SK-N-MC (cell line): ENCODE measurements at regions not wholly inside any gene's neighbourhood (a gene's known extent, or its start where the extent isn't known, plus 50 kb on each side); places are given as distances from the start of the nearest gene placed in this dataset.

Experiments
- DNase-seq: peaks from one replicate; pipeline ENCODE4 v3.0.0-alpha.2; 2011; ENCODE audit warnings: low read depth, low spot score
- H3K27ac ChIP-seq: fragments of 200-600 bp; sonication (generic); 2 replicates; pipeline ENCODE4 v1.5.1; 2016; ENCODE audit warnings: mixed run types
- H3K36me3 ChIP-seq: fragments of 200-600 bp; sonication (generic); 2 replicates; pipeline ENCODE4 v1.6.1; 2017; ENCODE audit warnings: antibody characterized with exemption, low read length, mixed read lengths; ENCODE audit not compliant: insufficient read depth
- H3K4me3 ChIP-seq: fragments of 200-600 bp; sonication (generic); 2 replicates; pipeline ENCODE4 v1.5.1; 2016
- H3K9ac ChIP-seq: fragments of 200-600 bp; sonication (generic); 2 replicates; pipeline ENCODE4 v1.8.0; 2017; ENCODE audit warnings: mixed run types, mixed read lengths; ENCODE audit not compliant: insufficient read length
- H3K9me3 ChIP-seq: fragments of 200-600 bp; sonication (generic); 2 replicates; pipeline ENCODE4 v1.6.1; 2017; ENCODE audit warnings: low read depth, mild to moderate bottlenecking, antibody characterized with exemption, low read length, moderate library complexity, mixed read lengths
- EZH2 ChIP-seq: fragments of 200-600 bp; sonication (generic); IDR thresholded peaks from one replicate; pipeline ENCODE4 v1.6.1; 2017; ENCODE audit warnings: antibody characterized with exemption
- FOXP2 ChIP-seq: optimal IDR thresholded peaks from 2 replicates; pipeline ENCODE3; 2011; ENCODE audit warnings: mild to moderate bottlenecking, moderate library complexity; ENCODE audit not compliant: insufficient read depth; ENCODE audit errors: extremely low read length, control extremely low read depth
- POLR2AphosphoS5 ChIP-seq: IDR thresholded peaks from 2 replicates; pipeline ENCODE4 v1.6.1; 2012; ENCODE audit warnings: mild to moderate bottlenecking, low read depth, low read length, borderline replicate concordance

DNA sequence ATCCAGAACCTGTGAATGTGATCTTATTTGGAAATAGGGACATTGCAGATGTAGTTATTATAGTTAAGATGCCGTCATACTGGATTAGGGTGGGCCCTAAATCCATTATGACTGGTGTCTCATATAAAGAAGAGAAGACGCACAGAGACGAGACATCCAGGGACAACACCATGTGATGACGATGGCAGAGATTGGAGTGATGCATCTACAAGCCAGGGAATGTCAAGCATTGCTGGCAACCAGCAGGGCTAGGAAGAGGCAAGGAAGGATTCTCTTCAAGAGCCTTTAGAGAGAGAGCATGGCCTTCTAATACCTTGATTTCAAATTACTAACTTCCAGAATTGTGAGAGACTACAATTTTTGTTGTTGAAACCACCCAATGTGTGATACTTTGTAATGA lies 345.8 kb downstream of the PTEN start:
- Histone ChIP-seq H3K27ac (no peak overlapping the region), H3K9me3 (no peaks in the 10 kb centered on the region), H3K9ac (no peak overlapping the region), H3K4me3 (no peak overlapping the region), H3K36me3 (no peaks in the 10 kb centered on the region)
- no peak for DNase-seq
- TF ChIP-seq POLR2AphosphoS5: no peak
- TF ChIP-seq FOXP2: no peak
- TF ChIP-seq EZH2: no peak

DNA sequence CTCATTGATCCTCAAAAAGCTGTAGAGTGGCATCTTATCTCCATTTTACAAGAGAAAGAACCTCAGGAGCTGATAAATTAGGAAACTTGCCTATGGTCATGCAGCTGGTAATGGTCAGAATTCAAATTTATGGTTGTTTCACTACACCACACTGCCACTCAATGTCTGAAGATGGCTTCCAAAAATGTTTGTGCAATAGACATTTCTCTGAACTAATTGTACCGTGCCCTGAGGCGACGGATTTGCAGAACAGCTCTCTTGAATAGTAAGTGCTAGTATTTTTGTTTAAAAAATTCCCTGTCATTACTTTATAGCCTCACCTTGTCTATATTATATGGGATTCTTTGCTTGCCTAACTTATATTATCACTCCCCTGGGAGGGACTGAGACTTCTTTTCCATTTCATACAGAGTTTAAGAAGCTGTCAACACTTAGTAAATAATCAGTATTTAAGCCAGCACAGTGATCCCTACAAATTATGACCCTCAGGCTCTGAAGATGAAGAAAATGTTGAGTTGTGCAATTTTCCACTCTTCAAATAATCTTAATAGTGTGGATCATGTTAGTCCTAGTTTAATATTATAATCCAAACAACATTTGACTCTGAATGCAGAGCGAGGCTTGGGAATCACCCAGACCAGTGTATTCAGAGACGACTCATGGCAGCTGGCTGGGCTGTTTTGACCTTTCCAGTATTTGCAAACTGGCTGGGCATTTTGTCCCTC lies 346.6 kb downstream of the PTEN start:
- Histone ChIP-seq H3K9ac (no peak overlapping the region), H3K36me3 (no peaks in the 10 kb centered on the region), H3K27ac (no peak overlapping the region), H3K4me3 (no peak overlapping the region), H3K9me3 (no peaks in the 10 kb centered on the region)
- peak; percentile 40 for DNase-seq
- TF ChIP-seq EZH2 (no peak), FOXP2 (no peak), POLR2AphosphoS5 (no peak)

DNA sequence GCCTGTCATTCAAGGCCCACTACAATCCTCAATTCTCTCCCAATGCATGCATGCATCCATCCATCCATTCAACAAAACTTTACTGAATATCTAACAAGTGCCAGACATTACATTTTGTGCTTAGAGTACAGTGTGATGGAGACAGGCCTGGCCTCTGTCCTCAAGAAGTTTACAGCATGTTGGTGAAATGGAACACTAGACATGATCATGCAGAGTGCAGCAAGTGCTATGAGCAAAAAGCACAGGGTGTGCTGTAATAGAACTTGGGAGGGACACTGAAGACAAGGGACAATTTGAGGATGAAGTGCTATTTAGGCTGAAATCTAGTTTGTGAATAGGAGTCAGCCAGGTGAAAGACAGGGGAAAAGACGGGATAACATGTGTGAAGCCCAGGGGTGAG lies 347.8 kb downstream of the PTEN start:
- no peaks in the 10 kb centered on the region for H3K9me3 ChIP-seq
- H3K27ac ChIP-seq: no peak overlapping the region
- no peak overlapping the region for H3K9ac ChIP-seq
- DNase-seq: no peak
- no peak overlapping the region for H3K4me3 ChIP-seq
- H3K36me3 ChIP-seq: no peaks in the 10 kb centered on the region
- TF ChIP-seq EZH2: no peak

DNA sequence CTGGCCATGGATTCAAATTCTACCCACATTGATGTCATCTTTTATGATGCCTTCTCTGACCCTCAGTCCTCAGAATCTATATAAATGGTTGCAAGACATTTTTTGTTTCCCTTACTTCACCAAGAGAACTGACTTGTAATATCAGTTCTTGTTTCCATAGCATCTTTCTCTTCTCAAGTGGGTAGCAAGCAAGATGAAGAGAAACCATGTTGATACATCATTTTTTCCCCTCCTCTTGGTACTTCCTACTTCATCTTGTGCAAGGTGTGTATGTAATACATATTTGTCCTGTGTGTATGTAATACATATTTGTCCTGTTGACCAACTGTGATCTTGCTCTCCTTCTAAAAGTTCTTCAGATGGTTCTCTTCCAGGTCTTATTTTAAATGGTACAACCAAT lies 348.6 kb downstream of the PTEN start:
- no peaks in the 10 kb centered on the region for H3K36me3 ChIP-seq
- no peak for TF ChIP-seq EZH2
- no peak for TF ChIP-seq POLR2AphosphoS5
- no peak for TF ChIP-seq FOXP2
- no peak overlapping the region for H3K9ac ChIP-seq
- DNase-seq: no peak
- H3K27ac ChIP-seq: no peak overlapping the region
- H3K4me3 ChIP-seq: no peak overlapping the region
- no peaks in the 10 kb centered on the region for H3K9me3 ChIP-seq

DNA sequence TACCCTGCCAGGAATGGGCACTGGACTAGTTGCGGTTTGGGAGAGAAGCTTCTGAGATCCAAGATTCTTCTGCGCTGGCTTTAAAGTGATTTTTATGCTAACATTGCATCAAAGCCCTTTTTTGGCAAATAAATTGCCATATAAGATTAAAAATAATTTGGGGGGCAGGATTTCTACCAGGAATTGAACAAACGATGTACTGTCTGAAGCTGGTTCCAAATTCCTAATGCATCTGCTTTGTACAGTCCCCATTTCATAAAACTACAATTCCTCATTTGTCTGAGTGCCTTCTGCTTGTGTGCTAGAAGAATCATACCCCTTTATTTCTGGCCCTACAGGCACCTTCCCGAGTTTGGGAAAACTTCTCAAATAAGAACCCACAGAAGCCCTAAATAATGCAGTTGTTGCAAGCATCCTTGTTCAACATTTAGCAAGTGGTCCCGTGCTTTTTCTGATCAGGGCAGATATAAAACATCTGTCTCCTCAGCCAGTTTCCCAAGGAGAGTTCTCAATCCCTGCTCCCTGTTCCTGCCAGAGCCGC lies 349.7 kb downstream of the PTEN start:
- Histone ChIP-seq H3K9me3 (no peaks in the 10 kb centered on the region), H3K36me3 (no peaks in the 10 kb centered on the region), H3K4me3 (no peak overlapping the region), H3K27ac (no peak overlapping the region), H3K9ac (no peak overlapping the region)
- DNase-seq: no peak
- TF ChIP-seq POLR2AphosphoS5: no peak
- TF ChIP-seq EZH2: no peak
- TF ChIP-seq FOXP2: no peak

DNA sequence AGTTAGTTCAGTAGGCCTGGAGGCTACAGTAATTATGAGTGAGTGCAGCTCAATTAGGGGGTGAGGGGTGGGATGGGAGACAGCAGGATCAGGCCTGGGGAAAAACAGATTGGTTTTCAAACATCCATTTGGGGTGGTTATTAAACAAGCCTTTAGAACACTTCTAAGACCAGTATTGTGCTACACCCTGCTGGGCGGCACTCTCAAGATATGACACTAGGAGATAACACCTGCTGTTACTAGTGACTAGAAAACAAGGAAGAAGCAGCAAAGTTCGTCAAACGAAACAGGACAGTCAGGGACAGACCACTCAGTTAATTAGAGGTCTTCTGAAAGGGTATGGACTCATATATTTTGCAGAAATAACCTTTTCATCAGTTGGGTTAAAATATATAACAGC lies 353.6 kb downstream of the PTEN start:
- no peak overlapping the region for H3K27ac ChIP-seq
- DNase-seq: no peak
- no peak overlapping the region for H3K4me3 ChIP-seq
- H3K9me3 ChIP-seq: no peaks in the 10 kb centered on the region
- H3K9ac ChIP-seq: no peak overlapping the region
- TF ChIP-seq EZH2 (no peak), POLR2AphosphoS5 (no peak), FOXP2 (no peak)
- no peaks in the 10 kb centered on the region for H3K36me3 ChIP-seq

DNA sequence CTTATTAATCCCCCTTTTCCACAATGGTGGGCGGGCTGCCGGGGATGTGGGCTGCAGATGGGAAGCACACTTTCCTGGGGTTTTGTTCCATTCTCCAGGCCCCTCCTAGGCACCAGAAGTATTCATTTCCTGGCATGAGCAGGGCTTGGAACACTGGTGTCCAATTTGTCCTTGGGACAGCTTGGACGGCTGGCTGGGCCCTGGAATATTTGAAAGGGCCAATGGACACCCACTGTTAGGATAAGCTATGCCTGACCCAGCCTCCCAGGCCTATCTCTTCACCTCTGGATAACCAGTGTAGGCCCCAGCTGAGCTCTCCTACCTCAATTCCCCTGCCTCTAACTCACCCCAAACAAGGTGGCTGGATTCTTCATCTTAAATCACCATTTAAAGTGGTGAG lies 354.9 kb downstream of the PTEN start:
- no peak for TF ChIP-seq FOXP2
- no peak for TF ChIP-seq POLR2AphosphoS5
- no peak for TF ChIP-seq EZH2
- no peak overlapping the region for H3K4me3 ChIP-seq
- H3K36me3 ChIP-seq: no peaks in the 10 kb centered on the region
- no peaks in the 10 kb centered on the region for H3K9me3 ChIP-seq
- no peak overlapping the region for H3K27ac ChIP-seq
- no peak overlapping the region for H3K9ac ChIP-seq
- DNase-seq: no peak

DNA sequence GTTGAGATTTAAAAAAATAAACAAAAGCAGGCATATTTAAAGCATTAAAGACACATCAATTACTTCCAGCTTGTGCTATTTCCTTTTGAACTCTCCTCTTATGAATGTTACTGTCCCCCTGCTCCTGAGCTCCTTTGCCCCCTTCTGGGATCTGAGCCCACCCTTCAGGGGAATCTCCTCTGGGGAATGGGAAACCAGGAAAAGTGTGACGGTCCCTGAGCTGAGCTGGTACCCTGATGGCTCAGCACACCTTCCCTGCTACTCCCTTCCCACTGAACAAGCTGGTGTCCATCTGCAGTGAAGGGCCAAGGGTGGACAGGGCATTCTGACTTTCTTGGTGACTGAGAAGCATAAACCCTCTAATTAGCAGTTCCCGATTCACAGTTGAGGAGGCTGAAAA lies 356.3 kb downstream of the PTEN start:
- no peak for TF ChIP-seq POLR2AphosphoS5
- no peak for TF ChIP-seq EZH2
- TF ChIP-seq FOXP2: no peak
- H3K36me3 ChIP-seq: no peaks in the 10 kb centered on the region
- no peak overlapping the region for H3K4me3 ChIP-seq
- no peak for DNase-seq
- H3K9ac ChIP-seq: no peak overlapping the region
- no peaks in the 10 kb centered on the region for H3K9me3 ChIP-seq
- H3K27ac ChIP-seq: no peak overlapping the region
